ENCODE measurements at regions not wholly inside any gene's neighbourhood (a gene's known extent, or its start where the extent isn't known, plus 50 kb on each side); places are given as distances from the start of the nearest gene placed in this dataset.

- Mint-ChIP-seq H3K9me3 (peaks cover 2% of the 10 kb centered on the region), H3K4me1 (no peaks in the 10 kb centered on the region), H3K27me3 (no peaks in the 10 kb centered on the region), H3K36me3 (no peaks in the 10 kb centered on the region), H3K27ac (no peak overlapping the region), H3K4me3 (no peak overlapping the region)
- DNase-seq, result no peak
- CTCF ChIA-PET, result no interaction called here
Observed at GRCh38 chr6:21824431-21825177, 231.1 kb downstream of the SOX4 start.

GRCh38 chr6:21826023-21826422 is 232.5 kb downstream of the SOX4 start:
- CTCF ChIA-PET, result no interaction called here
- Mint-ChIP-seq H3K4me3 (no peak overlapping the region), H3K9me3 (peaks cover 2% of the 10 kb centered on the region), H3K36me3 (no peaks in the 10 kb centered on the region), H3K27me3 (peaks cover 7% of the 10 kb centered on the region), H3K4me1 (no peaks in the 10 kb centered on the region), H3K27ac (no peak overlapping the region)
- no peak for DNase-seq

DNA sequence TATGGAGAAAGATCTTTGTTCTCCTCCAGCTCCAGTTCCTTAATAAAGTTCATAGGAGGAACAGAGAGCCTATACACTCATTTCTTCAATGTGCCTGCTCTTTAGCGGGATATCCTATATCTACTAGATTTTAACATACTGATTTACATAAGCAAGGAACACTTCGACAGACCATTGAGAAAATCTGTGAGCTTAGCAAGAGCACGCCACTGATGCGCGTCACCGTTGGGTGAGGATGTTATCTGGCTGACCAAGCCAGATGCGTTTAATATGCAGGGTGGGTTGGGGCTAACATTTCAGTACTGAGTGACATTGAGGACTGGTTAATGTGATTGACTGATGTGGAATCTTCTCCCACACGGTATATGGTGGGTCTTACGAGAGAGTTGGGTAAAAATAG is 233.4 kb downstream of the SOX4 start:
- Mint-ChIP-seq H3K27ac (no peak overlapping the region), H3K4me3 (no peak overlapping the region), H3K36me3 (no peaks in the 10 kb centered on the region), H3K4me1 (no peaks in the 10 kb centered on the region), H3K27me3 (peaks cover 7% of the 10 kb centered on the region), H3K9me3 (peaks cover 2% of the 10 kb centered on the region)
- CTCF ChIA-PET, result no interaction called here
- DNase-seq, result no peak

DNA sequence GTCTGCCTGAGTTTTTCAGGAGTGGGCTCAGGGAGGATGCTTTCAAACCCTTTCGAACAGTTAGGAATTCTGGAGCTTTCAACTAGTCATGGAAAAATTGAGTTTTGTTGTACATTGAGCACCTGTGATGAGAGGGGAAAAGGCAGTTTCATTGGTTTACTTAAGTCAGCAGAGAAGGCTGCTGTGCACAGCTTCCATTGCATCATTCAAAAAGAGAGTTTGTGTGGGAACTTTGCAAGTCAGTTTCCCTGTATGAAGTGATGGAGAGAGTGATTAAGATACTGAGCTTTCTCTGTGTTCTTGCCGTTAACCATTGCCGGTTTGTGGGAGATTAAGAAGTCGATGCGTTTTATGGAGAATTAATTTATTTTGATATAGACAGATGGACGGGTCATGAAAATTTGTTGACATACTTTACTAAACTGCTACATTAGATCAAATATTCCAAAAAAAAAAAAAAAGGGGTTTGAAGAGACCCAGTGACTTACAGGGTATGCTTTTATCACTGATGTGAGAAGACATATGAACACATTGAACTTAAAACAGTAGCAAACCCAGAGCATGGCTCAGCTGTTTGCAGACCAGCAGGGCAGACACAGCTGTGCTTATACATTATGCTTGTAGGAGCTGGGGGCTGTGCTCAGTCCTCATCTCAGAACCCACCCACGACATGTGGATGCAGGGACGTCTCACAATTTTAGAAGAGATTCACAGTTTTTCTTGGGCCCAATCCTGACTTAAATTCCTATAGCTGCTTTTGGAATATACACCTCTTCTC is 234.1 kb downstream of the SOX4 start:
- peaks cover 2% of the 10 kb centered on the region for H3K9me3 Mint-ChIP-seq
- no peak for DNase-seq
- CTCF ChIA-PET, result no interaction called here
- H3K4me3 Mint-ChIP-seq, result no peak overlapping the region
- H3K36me3 Mint-ChIP-seq, result no peaks in the 10 kb centered on the region
- no peak overlapping the region for H3K27ac Mint-ChIP-seq
- no peaks in the 10 kb centered on the region for H3K4me1 Mint-ChIP-seq
- peaks cover 7% of the 10 kb centered on the region for H3K27me3 Mint-ChIP-seq

- no peak for DNase-seq
- Mint-ChIP-seq H3K9me3 (peaks cover 2% of the 10 kb centered on the region), H3K4me3 (no peak overlapping the region), H3K4me1 (no peaks in the 10 kb centered on the region), H3K36me3 (no peaks in the 10 kb centered on the region), H3K27me3 (peaks cover 7% of the 10 kb centered on the region), H3K27ac (no peak overlapping the region)
- CTCF ChIA-PET, result no interaction called here
Observed at GRCh38 chr6:21828704-21829103, 235.2 kb downstream of the SOX4 start.

GRCh38 chr6:21829126-21829525 is 235.6 kb downstream of the SOX4 start:
- Mint-ChIP-seq H3K4me1 (no peaks in the 10 kb centered on the region), H3K36me3 (no peaks in the 10 kb centered on the region), H3K27me3 (peaks cover 7% of the 10 kb centered on the region), H3K9me3 (peaks cover 2% of the 10 kb centered on the region), H3K4me3 (no peak overlapping the region), H3K27ac (no peak overlapping the region)
- no peak for DNase-seq
- CTCF ChIA-PET, result no interaction called here

- H3K9me3 Mint-ChIP-seq, result no peaks in the 10 kb centered on the region
- H3K27ac Mint-ChIP-seq, result no peak overlapping the region
- CTCF ChIA-PET, result no interaction called here
- peaks cover 4% of the 10 kb centered on the region for H3K4me1 Mint-ChIP-seq
- H3K36me3 Mint-ChIP-seq, result no peaks in the 10 kb centered on the region
- peaks cover 7% of the 10 kb centered on the region for H3K27me3 Mint-ChIP-seq
- DNase-seq, result no peak
- no peak overlapping the region for H3K4me3 Mint-ChIP-seq
Observed at GRCh38 chr6:21831521-21832291, 238.2 kb downstream of the SOX4 start.

DNA sequence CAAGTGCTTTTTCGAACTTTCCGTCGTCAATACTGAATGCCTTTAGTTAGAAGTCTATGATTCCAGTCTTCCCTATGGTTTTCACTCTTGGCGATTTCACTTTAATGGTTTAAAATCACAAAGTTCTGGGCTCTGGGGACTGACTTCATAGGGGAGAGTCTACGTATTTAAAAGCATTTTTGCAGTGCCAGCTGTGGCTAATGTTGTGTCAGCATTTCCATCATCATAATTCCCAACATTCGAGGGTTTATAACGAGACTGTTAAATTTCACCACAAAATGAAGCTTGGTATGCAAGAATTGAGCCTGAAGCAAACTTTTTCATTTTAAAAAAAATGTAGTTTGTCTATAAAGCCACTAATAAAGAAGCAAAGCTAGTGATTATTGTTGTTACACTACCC is 242.7 kb downstream of the SOX4 start:
- no peaks in the 10 kb centered on the region for H3K36me3 Mint-ChIP-seq
- H3K4me1 Mint-ChIP-seq, result peaks cover 4% of the 10 kb centered on the region
- H3K4me3 Mint-ChIP-seq, result no peak overlapping the region
- no peaks in the 10 kb centered on the region for H3K27me3 Mint-ChIP-seq
- no peak overlapping the region for H3K27ac Mint-ChIP-seq
- no peaks in the 10 kb centered on the region for H3K9me3 Mint-ChIP-seq
- no peak for DNase-seq
- CTCF ChIA-PET, result no interaction called here

DNA sequence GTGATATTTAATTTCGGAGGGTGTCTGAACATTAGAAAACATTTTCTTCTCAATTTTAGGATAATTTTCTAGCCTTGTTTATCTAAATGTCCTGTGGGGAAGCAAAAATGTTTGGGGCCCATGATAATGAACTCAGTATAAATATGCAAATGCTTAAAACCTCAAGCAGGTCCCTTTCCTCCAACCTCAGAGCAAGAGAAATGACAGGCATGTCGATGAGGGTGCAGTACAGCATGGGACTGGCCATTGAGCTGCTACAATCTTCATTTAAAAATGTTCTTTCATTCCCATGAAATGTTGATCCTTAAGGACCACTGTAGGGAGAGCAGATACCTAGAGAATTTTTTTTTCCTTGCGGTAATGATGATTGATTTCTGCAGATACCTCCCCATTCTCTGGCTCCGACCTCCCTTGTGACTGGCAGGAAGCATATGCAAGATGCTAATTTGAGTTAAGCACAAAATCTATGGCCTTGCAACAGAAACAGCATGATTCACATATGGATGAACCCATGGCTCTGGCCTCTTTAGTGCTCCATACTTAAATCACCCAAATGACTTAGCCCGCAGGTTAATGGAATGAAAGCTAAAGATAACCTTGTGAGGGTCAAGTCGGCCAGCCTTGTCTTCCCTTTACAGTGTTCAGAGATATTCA is 243.3 kb downstream of the SOX4 start:
- CTCF ChIA-PET, result no interaction called here

DNA sequence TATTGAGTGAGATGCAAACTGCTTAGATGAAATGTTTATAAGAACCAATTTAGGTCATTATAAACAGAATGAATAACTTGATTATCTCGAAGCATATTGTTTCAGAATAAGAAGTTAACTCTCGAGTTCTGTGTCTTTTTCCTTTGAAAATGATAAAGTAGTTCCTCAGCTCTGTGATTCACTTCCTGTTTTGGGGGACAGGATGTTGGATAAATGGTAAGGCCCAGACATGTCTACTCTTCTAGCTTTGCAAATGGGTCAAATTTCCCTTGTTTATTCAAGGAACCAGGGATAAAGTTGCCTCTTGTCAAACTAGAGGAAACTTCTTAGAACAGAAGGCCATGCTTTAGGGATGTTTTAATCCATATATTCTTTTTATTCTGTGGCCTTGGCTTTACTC is 246.9 kb downstream of the SOX4 start:
- Mint-ChIP-seq H3K9me3 (no peaks in the 10 kb centered on the region), H3K27me3 (peaks cover 6% of the 10 kb centered on the region), H3K27ac (no peak overlapping the region), H3K4me3 (no peak overlapping the region), H3K36me3 (no peaks in the 10 kb centered on the region), H3K4me1 (no peaks in the 10 kb centered on the region)
- DNase-seq, result no peak
- CTCF ChIA-PET, result no interaction called here

More for the DNA sequence above, 243.3 kb downstream of the SOX4 start:
- H3K27ac Mint-ChIP-seq, result no peak overlapping the region
- no peak for DNase-seq
- H3K4me3 Mint-ChIP-seq, result no peak overlapping the region
- H3K4me1 Mint-ChIP-seq, result peaks cover 4% of the 10 kb centered on the region
- H3K27me3 Mint-ChIP-seq, result no peaks in the 10 kb centered on the region
- H3K9me3 Mint-ChIP-seq, result no peaks in the 10 kb centered on the region
- H3K36me3 Mint-ChIP-seq, result no peaks in the 10 kb centered on the region

DNA sequence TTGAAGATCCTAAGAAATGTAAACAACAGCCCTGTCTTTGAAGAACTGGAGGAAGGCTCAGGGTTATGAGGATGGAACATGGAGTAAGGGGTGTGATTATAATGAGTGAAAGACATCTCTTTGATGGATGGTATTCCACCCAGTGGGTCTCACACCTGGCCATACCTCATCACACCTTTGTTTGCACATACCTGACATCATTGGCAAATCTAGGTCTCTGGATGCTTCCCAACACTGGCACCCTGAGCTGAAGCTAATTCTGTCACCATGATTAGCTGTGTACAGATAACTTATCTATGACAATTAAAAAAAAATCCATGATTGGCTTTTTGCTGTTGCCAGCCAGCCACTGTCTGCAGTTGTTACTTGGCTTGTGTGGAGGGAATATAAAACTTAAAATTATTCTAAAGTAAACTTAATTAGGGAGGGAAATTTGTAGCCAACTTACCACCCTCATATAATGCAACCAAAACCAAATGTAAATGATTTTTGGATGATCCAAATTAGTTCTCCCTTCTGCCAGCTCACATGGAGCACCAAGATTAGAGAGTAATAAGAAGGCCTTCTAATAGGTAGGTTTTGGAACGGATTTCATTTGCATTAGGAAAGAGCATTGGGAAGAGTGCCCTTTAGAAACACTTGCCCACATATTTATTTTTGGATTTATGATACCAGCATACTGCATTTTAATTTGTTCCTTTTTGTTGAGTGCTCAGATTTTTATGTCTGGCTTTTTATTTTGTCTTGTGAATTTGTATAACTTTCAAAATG is 249.5 kb downstream of the SOX4 start:
- Mint-ChIP-seq H3K27me3 (peaks cover 6% of the 10 kb centered on the region), H3K27ac (no peak overlapping the region), H3K4me1 (peaks cover 14% of the 10 kb centered on the region), H3K4me3 (no peak overlapping the region), H3K36me3 (no peaks in the 10 kb centered on the region), H3K9me3 (no peaks in the 10 kb centered on the region)
- no peak for DNase-seq
- CTCF ChIA-PET, result no interaction called here

DNA sequence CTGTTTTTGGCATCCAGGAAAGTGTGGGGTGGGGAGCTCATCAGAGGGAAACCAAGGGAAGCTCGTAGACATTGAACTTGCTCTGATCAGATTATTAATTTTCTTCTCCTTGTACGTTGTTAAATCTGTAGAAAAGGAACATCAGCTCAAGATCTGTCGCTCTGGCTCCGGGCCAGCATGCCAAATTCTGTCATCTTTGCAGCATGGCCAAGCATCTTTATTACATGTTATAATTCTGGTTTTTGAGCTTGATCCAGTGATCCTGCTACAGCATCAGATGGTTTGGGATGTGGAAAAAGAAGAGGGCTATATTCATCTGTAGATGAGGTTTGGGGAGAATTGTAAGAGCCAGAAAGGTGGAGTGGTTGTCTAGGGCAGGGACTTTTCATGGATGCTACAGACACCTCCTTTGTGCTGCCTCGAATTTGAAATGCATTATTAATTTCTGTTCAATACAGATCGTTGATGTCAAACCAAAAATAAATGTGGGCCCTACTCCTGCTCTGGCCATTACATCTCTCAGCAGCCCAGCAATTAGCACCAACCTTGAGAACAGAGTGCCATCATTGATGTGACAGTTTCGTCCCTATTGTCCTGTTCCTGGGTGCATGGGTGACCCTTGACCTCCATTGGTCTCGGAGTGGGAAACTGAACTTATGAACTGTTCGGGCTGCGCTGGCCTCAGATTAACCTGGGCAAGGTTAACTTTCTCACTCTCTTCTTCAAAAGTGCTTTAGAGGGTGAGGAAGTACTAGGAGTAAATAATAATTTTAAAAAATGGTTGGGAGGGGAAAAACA is 250.8 kb downstream of the SOX4 start:
- Mint-ChIP-seq H3K4me3 (no peak overlapping the region), H3K27me3 (peaks cover 6% of the 10 kb centered on the region), H3K36me3 (no peaks in the 10 kb centered on the region), H3K4me1 (peaks cover 14% of the 10 kb centered on the region), H3K27ac (no peak overlapping the region), H3K9me3 (no peaks in the 10 kb centered on the region)
- CTCF ChIA-PET, result no interaction called here
- no peak for DNase-seq

- H3K27me3 Mint-ChIP-seq, result peaks cover 6% of the 10 kb centered on the region
- no peaks in the 10 kb centered on the region for H3K9me3 Mint-ChIP-seq
- no peak overlapping the region for H3K4me3 Mint-ChIP-seq
- peaks cover 14% of the 10 kb centered on the region for H3K4me1 Mint-ChIP-seq
- CTCF ChIA-PET, result no interaction called here
- DNase-seq, result no peak
- no peaks in the 10 kb centered on the region for H3K36me3 Mint-ChIP-seq
- no peak overlapping the region for H3K27ac Mint-ChIP-seq
Observed at GRCh38 chr6:21845018-21845417, 251.5 kb downstream of the SOX4 start.

Data from activated naive CD4-positive, alpha-beta T cell treated with anti-CD3 and anti-CD28 coated beads, Interleukin-2, amount 10 ng/mL, durations not matched to agents 7 days and 5 days (primary cell).